D721Med (cell line): ENCODE measurements at regions not wholly inside any gene's neighbourhood (a gene's known extent, or its start where the extent isn't known, plus 50 kb on each side); places are given as distances from the start of the nearest gene placed in this dataset.

Experiments used
- DNase-seq: peaks from one replicate; pipeline ENCODE4 v3.0.0; 2011; ENCODE audit warnings: low spot score; ENCODE audit not compliant: insufficient read length
- FAIRE-seq: peaks from 2 replicates; lab custom pipeline; 2011; peaks lifted over from hg19 to GRCh38; lab: Jason Lieb, UNC
- CTCF ChIP-seq: IDR thresholded peaks from 2 replicates; pipeline ENCODE4 v1.5.1; 2012; ENCODE audit warnings: mild to moderate bottlenecking, control low read depth; ENCODE audit not compliant: insufficient read depth; ENCODE audit errors: missing control alignments

GRCh38 chr20:12269579-12269978, 351.9 kb downstream of the BTBD3 start:
- DNase-seq (no peak), FAIRE-seq (no peak)
- TF ChIP-seq CTCF, result no peak

- FAIRE-seq (no peak), DNase-seq (no peak)
- no peak for TF ChIP-seq CTCF
These were observed 353.2 kb downstream of the BTBD3 start for GRCh38 chr20:12270863-12271262.

- no peak for FAIRE-seq
- TF ChIP-seq CTCF, result no peak
- DNase-seq, result no peak
These were observed 358.4 kb downstream of the BTBD3 start for GRCh38 chr20:12276011-12276673.

- no peak for TF ChIP-seq CTCF
- FAIRE-seq, result no peak
- DNase-seq, result no peak
These were observed 369.9 kb downstream of the BTBD3 start for GRCh38 chr20:12287575-12287974.

- FAIRE-seq, result no peak
- DNase-seq, result no peak
- no peak for TF ChIP-seq CTCF
These were observed 371.8 kb downstream of the BTBD3 start for GRCh38 chr20:12289465-12289864.

- DNase-seq (no peak), FAIRE-seq (no peak)
- no peak for TF ChIP-seq CTCF
These were observed 373.7 kb downstream of the BTBD3 start for GRCh38 chr20:12291386-12291785.

GRCh38 chr20:12293900-12294299, 376.2 kb downstream of the BTBD3 start:
- no peak for DNase-seq
- no peak for FAIRE-seq

More at GRCh38 chr20:12293900-12294299, 376.2 kb downstream of the BTBD3 start:
- no peak for TF ChIP-seq CTCF
